ENCODE measurements at regions not wholly inside any gene's neighbourhood (a gene's known extent, or its start where the extent isn't known, plus 50 kb on each side); places are given as distances from the start of the nearest gene placed in this dataset.
"Not testable (repeated sequence)": the region's sequence is repeated elsewhere in the genome, so short reads cannot be mapped to it uniquely, and the experiment has no call there.

DNA sequence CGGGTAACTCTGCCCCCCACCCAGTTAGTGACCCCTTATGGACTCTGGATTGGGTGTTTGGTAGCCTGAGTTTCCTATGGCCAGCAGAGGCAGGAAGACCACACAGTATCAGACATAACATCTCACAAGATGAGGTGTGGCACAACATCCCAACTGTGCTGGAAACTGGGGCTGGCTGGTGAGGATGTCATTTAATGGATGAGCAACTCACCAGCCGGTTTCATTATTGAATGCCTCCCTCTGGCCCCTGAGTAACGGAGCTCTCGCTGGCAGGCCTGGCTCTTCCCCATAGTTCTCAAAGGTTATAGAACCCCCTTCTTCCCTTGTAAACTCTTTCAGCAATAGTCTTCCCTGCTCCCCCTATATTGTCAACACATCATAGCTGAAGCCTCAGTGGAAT, 195.0 kb downstream of the BCL11A start:
- no peak for FAIRE-seq
- DNase-seq (ENCODE audit: low spot score in 2 of 2), result no peak

DNA sequence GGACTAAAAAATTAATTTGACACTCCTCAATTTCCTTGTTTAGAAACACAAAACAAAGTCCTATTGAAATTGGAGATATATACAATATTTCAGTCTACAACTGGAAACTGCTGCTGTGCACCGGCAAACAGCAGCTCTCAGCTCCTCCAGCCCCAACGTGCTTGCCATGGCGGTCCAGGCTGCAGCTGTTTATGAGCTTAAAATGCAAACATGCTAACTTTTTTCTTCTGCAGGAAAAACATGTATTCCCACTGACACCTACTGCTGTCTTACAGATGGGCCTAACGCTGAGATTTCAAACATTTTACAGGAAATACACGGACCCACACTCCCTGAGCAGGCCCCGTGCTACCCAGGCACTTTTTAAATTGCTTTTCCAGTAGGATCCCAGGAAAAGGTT, 195.5 kb downstream of the BCL11A start:
- DNase-seq (ENCODE audit: low spot score in 2 of 2) (no peak), FAIRE-seq (no peak)

DNA sequence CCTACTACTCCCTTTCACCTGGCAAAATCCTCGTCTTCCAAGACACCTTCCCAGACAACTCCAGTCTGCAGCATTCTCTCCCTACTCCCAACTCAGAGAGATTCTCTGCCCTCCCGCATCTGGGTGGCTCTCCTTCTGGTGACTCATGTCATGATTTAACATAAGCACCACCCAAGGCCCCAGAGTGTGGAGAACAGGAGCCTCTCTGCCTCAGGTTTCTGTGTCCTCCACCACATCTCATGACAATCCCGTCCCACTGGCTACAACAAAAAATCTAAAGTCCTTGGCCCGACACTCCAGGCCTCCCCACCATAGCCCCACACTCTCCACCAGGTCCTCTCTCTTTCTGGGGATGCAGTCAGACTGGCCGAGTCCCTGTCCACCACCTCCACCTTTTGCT, 197.1 kb downstream of the BCL11A start:
- FAIRE-seq (no peak), DNase-seq (ENCODE audit: low spot score in 2 of 2) (no peak)

DNA sequence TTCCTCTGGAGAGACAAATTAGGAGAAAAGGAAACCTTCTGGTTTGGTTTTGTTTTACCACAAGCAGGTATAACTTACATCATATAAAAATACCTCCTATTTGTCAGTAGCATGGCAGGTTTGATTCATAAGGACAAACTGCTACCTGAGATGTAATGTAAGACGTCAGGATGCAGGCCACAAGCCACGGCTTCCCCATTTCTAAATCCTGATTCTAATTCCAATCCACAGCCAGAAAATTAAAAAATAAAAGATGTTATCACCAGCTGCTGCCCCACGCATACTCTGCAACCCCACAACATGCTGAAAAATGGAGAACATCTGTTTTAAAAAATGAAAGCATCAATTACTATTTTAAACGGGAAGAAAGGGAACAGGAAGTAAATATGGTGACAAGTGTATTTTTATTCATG, 197.6 kb downstream of the BCL11A start:
- FAIRE-seq (no peak), DNase-seq (ENCODE audit: low spot score in 2 of 2) (no peak)

DNA sequence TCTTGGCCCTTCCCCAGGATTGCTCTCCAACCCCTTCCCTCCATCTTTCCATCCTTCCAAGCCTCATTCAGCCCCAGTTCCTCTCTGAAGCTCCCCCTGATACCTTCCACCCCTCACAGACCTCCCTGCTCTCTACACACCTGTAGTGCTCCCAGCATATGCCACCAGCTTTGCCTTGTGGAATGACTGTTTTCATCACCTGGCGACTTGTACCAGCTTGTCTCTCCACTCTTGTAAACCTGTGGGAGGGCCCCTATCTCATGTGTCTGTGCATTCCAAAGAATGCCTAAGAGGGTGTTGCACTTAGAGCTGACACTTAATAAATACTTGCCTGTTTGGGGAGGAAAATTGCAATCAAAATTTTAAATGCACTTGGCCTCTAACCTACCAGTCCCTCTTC, 198.7 kb downstream of the BCL11A start:
- FAIRE-seq, result no peak
- DNase-seq (ENCODE audit: low spot score in 2 of 2), result no peak

DNA sequence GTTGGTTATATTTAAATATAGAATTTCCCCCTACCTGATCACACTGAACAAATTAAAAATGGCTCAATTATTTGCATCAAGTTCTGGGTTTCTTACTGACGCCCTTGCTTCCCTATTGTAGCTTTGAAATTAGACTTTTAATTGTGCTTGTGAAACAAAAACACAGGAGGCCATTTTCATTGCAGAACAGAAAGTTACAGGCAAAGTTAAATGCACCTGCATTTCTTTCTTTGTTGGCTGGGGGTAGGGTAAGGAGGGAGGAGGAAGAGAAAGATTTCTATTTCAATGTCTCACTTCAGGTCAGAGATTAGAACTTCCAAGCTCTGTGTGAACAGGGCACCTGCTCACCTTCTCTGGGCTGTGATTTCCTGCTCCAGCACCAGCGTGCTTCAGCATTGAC, 199.6 kb downstream of the BCL11A start:
- FAIRE-seq (no peak), DNase-seq (ENCODE audit: low spot score in 2 of 2) (no peak)

DNA sequence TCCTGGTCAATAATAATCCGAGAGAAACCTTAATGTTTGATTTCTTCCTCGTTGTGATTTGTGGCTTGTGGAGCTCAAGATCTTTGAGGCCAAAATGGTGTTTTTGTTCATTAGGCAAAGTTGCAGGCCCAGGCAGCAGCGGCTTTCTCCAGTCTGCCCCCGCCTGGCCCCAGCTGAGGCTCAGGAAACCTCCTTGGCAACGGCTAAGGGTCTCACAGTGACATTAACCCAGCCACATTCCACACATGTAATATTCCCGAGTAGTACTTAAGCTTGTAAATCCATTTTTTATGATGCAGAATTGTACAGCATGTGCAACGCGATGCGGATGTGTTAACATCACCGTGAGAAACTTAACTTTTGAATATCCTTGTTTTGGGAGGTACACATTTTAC, 200.1 kb downstream of the BCL11A start:
- FAIRE-seq (no peak), DNase-seq (ENCODE audit: low spot score in 2 of 2) (no peak)

DNA sequence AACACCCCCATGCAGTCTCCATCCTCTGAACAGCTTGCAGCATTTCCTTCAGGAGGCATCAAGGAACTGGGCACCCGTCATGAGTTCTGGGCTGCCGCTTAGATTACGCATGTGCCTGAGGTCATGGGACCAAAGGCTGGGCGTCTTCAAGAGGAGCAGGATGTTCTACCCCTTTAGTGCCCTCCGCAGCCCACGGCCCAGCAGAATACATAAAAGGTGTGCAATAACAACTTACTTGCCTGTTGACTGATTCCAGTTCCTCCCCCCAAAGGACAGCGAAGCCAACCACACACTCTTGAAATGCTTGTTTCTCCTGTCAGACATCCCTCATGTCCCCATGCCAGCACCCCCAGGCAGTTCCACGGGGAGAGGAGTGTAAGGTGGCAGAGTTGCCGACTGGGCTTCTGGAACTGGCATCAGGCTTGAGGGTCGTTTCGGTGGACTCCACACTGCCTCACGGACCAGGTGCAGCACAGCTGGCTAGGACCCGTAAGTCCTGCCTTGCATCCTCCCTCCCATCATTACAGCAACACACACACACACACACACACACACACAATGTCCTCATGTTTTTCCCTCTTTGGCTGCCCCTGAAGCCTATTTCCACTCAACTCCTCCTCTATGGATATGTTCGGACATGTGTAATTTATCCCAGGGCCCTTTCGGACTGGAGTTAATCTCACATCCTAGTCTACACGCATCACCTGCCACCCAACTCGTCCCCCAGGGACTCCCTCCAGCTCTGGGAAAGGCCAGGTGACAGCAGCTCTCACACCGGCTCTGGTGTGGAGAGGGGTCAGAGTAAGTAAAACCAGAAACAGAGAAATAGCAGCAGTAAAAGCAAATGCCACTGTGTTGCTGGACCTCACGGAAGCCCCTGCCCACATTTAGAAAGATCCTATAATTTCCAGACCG, 200.7 kb downstream of the BCL11A start:
- DNase-seq (ENCODE audit: low spot score in 2 of 2) (no peak), FAIRE-seq (no peak)

DNA sequence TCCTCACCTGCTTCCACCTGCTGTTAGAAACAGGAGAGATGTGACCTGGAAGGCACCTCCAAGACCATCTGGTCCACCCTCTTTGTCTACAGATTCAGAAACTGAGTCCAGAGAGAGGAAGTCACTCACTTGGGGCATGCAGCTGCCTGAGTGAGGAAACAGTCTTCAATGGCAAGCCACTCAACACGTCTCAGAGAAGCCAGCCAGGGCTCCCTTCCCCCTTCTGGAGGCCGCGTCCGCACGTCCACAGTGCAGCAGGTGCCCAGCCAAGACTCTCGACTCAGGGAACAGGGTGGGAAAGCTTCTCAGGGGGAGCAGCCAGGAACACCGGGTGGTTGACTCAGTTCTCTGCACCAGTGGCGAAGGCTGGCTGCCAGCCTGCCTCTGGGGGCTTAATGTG, 201.7 kb downstream of the BCL11A start:
- FAIRE-seq (no peak), DNase-seq (ENCODE audit: low spot score in 2 of 2) (no peak)

DNA sequence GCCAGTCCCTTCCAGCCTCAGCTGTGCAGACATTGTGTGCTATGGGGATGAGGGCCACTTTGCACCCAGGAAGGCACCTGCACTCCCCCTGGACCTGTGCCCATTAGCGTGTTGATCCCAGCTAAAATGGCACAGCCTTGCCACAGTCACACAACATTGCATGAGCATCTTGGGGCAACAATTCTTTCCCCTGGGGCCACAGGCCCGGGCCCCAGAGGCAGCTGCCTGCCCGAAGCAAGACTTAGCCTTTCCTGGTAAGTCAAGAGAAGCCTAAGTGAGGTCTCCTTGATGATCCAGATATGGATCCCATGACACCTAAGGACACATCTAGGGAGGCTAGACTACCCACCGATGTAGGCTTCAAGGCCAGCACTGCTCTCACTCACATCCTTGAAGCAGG, 202.1 kb downstream of the BCL11A start:
- DNase-seq (ENCODE audit: low spot score in 2 of 2), result no peak
- no peak for FAIRE-seq

DNA sequence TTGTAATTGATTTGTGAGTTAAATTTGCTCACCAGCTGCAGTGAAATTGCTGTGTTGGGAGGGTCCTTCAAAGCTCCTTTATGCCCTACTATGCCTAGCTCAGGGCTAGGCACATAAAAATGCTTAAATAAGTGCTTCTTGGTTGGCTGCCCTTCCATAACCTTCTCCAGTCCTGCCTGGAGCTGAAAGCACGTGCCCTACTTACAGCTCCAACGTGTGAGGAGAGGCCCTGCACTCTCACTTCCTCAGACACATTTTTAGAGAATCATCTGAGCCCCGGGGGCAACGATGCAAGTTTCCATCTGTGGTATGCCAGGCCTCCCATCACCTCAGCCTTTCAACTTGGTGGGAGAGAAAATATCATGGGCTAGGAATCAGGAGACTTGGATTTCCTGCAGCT, 202.7 kb downstream of the BCL11A start:
- FAIRE-seq, result no peak
- DNase-seq (ENCODE audit: low spot score in 2 of 2), result no peak

DNA sequence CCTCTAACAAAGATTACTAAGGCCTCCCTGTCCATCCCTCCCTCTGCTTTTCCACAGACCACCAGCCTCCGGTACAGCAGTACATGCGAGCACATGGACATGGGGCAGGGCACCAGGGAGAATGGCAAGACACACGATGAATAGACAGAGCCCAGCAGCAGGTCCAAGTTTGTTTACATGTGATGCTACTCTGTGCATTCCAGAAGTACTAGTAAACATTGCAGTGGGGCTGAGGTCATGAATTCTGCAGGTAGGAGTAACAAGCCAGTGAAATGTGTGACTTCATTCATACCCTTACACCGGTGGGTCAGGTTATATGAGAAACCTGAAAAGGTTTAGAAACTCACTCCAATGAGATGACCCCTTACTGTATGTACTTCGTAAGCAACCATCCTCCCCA, 205.7 kb downstream of the BCL11A start:
- no peak for FAIRE-seq

DNA sequence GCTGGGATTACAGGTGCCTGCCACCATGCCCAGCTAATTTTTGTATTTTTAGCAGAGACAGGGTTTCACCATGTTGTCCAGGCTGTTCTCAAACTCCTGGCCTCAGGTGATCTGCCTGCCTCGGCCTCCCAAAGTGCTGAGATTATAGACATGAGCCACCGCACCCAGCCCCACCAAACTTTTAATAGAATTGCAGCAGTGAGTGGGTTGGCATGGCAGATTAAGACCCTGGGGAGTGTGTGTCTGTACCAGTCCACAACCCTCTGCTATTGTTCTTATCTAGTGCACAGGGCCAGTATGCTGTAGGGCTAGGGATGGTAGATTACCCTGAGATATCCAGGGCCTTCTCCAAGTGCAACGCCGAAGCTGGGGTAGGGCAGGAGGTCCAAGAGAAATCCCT, 211.0 kb downstream of the BCL11A start:
- FAIRE-seq; DNase-seq (ENCODE audit: low spot score in 2 of 2): not testable (repeated sequence)

More for the DNA sequence above, 205.7 kb downstream of the BCL11A start:
- no peak for DNase-seq (ENCODE audit: low spot score in 2 of 2)

DNA sequence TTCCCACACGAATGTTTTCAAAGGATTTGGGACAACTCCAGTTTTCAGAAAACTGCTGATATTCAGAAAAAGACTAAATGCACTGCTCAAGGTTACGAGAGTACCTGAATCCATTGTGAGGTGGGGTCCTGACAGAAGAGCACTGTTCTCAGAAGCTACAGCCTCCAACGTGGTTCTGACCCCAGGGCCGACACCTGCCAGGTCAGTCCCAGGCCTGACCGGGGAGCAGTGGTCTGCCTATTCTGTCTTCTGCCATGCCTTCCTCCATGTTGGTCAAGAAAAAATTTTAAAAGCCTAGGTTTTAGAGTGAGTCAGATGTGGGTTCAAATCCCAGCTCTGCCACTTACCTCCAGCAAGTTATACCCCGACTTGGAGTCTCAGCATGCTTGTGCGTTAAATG, 212.3 kb downstream of the BCL11A start:
- DNase-seq (ENCODE audit: low spot score in 2 of 2) (no peak), FAIRE-seq (no peak)

DNA sequence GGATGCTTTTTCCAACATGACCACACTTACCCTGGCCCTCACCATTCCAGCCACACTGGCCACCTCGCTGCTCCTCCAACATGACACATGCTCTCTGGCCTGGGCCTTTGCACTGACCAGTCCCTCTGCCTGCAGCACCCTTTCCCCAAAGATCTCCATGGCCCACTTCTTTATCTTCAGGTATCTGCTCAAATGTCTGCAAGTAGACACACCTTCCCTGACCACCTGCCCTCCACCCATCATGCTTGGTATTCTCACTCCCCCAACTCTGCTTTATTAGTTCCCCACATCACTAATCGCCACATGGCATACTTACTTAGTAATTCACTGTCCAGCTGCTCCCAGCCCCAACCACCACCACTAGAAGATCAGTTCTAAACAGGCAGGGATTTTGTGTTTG, 214.2 kb downstream of the BCL11A start:
- no peak for DNase-seq (ENCODE audit: low spot score in 2 of 2)
- no peak for FAIRE-seq

DNA sequence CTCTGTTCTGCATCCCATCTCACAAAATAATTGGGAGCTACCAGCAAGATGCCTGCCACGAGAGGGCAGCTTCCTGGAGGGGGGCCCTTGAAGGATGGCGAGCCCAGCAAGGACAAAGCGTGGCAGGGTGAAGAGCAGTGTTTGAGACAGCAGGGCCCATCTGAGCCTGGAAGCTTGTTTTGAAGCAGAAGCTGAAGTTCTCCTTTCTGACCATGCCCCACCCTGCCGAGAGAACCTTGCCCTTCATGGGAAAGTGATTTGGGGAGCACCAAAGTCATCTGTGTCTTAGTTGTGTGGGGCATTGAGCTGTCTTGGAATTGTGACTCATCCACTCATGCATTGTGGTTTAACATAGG, 216.3 kb downstream of the BCL11A start:
- FAIRE-seq (no peak), DNase-seq (ENCODE audit: low spot score in 2 of 2) (no peak)

DNA sequence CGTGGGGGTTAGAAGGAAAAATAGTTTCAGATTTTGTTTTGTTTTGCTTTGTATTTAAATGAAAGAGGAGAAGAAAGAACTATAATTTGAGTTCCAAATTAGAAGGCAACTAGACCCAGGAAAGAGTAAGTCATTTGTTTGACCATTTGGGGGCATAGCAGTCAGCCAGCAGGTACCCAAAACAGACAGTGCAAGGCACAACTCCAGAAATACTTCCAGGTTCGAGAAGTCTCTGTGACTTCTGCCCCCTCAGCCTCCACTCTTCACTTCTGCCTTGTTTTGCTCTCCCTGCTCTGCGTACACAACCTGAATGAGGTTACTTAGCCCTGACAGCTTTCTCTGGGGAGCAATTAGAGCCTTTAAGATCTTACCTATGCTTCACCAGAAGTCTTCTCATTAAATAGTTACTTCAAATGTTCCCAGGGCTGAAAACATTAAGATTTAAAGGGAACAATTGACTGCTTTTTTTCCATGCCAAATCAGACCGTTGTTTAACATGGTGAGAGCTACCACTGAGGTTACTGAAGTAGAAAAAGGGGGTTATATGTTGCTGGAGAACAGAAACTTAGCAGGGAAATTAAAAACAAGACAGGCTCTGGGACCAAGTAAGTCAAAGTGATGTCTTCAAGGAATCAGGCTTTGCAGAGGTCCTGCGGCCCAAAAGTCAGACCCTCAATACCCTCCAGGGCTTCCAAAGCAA, 216.9 kb downstream of the BCL11A start:
- DNase-seq (ENCODE audit: low spot score in 2 of 2) (no peak), FAIRE-seq (no peak)

DNA sequence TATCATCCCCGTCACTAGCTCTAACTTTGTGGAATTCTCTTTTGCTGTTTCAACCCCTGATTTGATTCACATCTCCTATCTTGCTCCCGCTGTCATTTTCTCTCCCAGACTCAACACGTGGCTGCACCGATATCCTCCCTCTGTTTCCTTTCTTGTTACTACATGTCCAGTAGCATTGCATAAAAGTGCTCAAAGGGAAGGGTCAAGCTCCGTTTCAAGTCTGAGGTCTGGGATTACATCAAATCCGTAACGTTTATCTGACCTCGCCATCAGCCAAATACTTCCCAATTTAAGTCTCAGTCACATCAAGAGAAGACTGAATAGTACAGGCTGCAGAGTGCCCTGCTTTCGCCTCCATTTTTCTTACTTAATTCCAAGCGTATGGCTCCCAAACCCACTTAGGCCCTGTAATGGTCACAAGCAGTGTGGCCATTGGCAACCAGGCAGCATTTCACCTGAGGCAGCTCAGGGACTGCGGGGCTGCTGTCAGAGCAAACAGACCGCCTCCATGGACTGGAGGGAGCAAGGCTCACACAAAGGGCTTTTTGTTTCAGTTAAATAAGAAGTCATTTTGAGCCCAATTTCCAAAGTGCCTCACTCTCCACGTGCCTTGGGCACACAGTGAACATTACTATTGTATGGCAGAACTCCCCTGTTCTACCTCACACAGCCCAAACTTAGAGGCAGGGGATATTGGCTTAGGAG, 217.8 kb downstream of the BCL11A start:
- DNase-seq (ENCODE audit: low spot score in 2 of 2) (no peak), FAIRE-seq (no peak)

DNA sequence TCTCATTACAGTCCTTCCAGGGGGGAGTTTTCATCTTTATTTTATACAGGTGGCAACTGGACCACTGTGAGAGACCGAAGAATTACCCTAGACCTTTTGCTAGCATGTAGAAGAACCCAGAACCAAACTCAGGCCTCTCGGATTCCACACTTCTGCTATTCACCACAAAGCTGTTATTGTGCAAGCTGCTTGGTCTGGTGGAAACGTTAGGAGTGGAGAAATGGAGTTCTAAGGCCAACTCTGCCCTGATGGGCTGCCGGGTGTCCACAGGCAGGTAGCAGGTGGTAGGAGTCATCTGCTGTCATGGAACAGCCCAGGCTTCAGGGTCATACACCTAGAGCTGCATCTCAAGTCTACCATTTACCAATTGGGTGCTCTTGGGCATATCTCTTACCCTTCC, 218.8 kb downstream of the BCL11A start:
- FAIRE-seq, result no peak
- DNase-seq (ENCODE audit: low spot score in 2 of 2), result no peak

DNA sequence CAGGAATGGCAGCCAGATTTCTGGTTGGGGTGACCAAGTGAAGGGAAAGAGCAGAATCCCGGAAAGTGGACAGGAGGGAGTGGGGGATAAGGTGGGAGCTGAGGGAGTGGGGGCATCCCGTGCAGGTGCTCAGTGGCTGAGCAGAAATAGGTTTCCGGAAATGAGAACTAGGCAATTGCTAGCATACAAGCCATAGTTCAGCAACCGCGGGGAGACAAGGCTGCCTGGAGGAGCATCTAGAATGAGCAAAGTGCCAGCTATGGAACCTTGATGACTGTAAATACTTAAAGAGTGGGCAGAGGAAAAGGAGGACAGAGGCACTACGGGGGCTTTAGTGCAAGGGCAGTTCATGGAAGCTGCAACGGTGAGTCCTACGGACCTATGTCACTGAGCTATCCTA, 220.2 kb downstream of the BCL11A start:
- no peak for DNase-seq (ENCODE audit: low spot score in 2 of 2)
- no peak for FAIRE-seq

DNA sequence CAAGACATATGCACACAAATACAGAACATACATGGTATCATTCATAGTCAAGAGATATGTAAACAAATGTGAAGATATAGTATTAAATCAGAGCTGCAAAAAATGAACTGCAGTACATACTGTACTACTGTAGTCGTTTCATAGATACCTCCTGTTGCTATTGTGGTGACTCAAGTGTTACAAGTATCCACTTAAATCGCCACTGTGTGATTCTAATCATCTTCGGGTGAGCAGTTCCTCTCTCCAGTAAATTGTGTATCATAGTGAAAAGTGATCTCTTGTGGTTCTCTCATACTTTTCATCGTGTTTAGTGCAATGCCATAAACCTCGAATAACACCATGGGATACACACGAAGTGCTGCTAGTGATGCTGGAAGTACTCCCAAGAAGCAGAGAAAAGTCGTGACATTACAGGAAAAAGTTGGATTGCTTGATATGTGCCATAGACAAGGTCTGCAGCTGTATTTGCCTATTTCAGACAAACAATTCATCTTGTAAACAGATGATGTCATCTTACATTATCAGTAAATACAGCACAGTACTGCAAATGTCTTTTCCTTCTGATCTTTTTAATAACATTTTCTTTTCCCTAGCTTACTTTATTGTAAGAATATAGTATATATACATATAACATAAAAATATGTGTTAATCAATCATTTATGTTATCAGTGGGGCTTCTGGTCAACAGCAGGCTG, 222.2 kb downstream of the BCL11A start:
- FAIRE-seq (no peak), DNase-seq (ENCODE audit: low spot score in 2 of 2) (no peak)
